Gastroesophageal sphincter (tissue), 3 donors: ENCODE measurements at regions not wholly inside any gene's neighbourhood (a gene's known extent, or its start where the extent isn't known, plus 50 kb on each side); places are given as distances from the start of the nearest gene placed in this dataset.

Experiments
- EP300 ChIP-seq: sonication (generic); formaldehyde crosslinking; IDR thresholded peaks from one replicate; pipeline ENCODE4 v1.6.1; 2017; ENCODE audit warnings: antibody characterized with exemption, mild to moderate bottlenecking
- POLR2A ChIP-seq, 2 donors: fragments of 450-650 bp; IDR thresholded peaks; one replicate each; pipeline ENCODE4 v1.6.1; 2017; ENCODE audit warnings: antibody characterized with exemption in 2 of 2, mild to moderate bottlenecking in 2 of 2, moderate library complexity in 1 of 2
- POLR2AphosphoS5 ChIP-seq: sonication (generic); formaldehyde crosslinking; IDR thresholded peaks from one replicate; pipeline ENCODE4 v1.6.1; 2017; ENCODE audit warnings: antibody characterized with exemption
- TF ChIP-seq, protein P1 (sequence below), 4 experiments: fragments of 200-600 bp in 2 of 4; fragments of 450-650 bp in 2 of 4; sonication (generic) in 1 of 4; IDR thresholded peaks; one replicate each; pipeline ENCODE4 v1.5.1; 2017 to 2019; ENCODE audit warnings: antibody characterized with exemption in 4 of 4, mild to moderate bottlenecking in 2 of 4, moderate library complexity in 2 of 4

DNA sequence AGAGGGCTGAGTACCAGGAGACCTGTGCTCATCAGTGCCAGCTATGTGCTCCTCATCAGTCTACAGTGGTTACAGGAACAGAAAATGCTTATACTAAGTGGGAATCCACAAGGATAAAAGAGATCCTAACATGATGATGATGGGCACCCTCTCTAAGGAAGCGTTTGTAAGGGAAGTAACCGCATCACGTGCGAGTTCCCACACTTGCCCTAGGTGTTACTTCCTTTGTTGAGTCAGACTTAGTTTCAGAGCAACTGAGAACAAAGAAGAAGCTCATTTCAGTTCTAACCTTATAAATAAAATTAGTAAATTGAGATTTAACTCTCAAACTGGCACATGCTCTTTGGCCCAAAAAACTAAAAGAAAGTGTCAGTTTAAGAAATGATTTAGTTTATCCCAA, 956.4 kb upstream of the TMEM132C start:
- TF ChIP-seq POLR2A (IDR thresholded peaks at IDR 0.05), result no peak
- TF ChIP-seq, protein P1, sequence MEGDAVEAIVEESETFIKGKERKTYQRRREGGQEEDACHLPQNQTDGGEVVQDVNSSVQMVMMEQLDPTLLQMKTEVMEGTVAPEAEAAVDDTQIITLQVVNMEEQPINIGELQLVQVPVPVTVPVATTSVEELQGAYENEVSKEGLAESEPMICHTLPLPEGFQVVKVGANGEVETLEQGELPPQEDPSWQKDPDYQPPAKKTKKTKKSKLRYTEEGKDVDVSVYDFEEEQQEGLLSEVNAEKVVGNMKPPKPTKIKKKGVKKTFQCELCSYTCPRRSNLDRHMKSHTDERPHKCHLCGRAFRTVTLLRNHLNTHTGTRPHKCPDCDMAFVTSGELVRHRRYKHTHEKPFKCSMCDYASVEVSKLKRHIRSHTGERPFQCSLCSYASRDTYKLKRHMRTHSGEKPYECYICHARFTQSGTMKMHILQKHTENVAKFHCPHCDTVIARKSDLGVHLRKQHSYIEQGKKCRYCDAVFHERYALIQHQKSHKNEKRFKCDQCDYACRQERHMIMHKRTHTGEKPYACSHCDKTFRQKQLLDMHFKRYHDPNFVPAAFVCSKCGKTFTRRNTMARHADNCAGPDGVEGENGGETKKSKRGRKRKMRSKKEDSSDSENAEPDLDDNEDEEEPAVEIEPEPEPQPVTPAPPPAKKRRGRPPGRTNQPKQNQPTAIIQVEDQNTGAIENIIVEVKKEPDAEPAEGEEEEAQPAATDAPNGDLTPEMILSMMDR (IDR thresholded peaks at IDR 0.05), result no peak
- no peak for TF ChIP-seq EP300
- no peak for TF ChIP-seq POLR2AphosphoS5
